Activated T-helper 1 cell treated with anti-CD3 and anti-CD28 coated beads, Interleukin-12 subunit alpha, Interleukin-12 subunit beta, Interleukin-2, Interleukin-4 antibody, amounts not matched to agents 30 ng/mL and 10 ng/mL and 1 ng/mL, durations not matched to agents 14 hours and 24 hours and 36 hours (primary cell): ENCODE measurements at regions not wholly inside any gene's neighbourhood (a gene's known extent, or its start where the extent isn't known, plus 50 kb on each side); places are given as distances from the start of the nearest gene placed in this dataset.
"Not testable (repeated sequence)": the region's sequence is repeated elsewhere in the genome, so short reads cannot be mapped to it uniquely, and the experiment has no call there.

Experiments used
- DNase-seq: peaks from one replicate; pipeline ENCODE4 v3.0.0; 2021; ENCODE audit warnings: low spot score
- H3K27ac Mint-ChIP-seq: one replicate; pipeline ENCODE4 v1.8.0; 2021; ENCODE audit warnings: mild to moderate bottlenecking, mixed read lengths
- H3K27me3 Mint-ChIP-seq: one replicate; pipeline ENCODE4 v1.8.0; 2022; ENCODE audit warnings: mild to moderate bottlenecking, moderate library complexity, mixed read lengths; ENCODE audit not compliant: insufficient read depth
- H3K36me3 Mint-ChIP-seq: one replicate; pipeline ENCODE4 v1.8.0; 2021; ENCODE audit warnings: low read depth, mixed read lengths
- H3K4me1 Mint-ChIP-seq: one replicate; pipeline ENCODE4 v1.8.0; 2021; ENCODE audit warnings: low read depth, mixed read lengths
- H3K4me3 Mint-ChIP-seq: one replicate; pipeline ENCODE4 v1.8.0; 2021; ENCODE audit warnings: mild to moderate bottlenecking, moderate library complexity, mixed read lengths
- H3K9me3 Mint-ChIP-seq: one replicate; pipeline ENCODE4 v1.8.0; 2021; ENCODE audit warnings: mixed read lengths
- intact Hi-C: fragments of 100-400 bp; cut with micrococcal nuclease; formaldehyde crosslinking; loops from one replicate; pipeline ENCODE4 v1.15.1; 2024

- no peaks in the 10 kb centered on the region for H3K4me1 Mint-ChIP-seq
- H3K9me3 Mint-ChIP-seq, result peaks cover 6% of the 10 kb centered on the region
- DNase-seq, result no peak
- no peaks in the 10 kb centered on the region for H3K36me3 Mint-ChIP-seq
- H3K27me3 Mint-ChIP-seq, result no peaks in the 10 kb centered on the region
- H3K27ac Mint-ChIP-seq, result no peak overlapping the region
- H3K4me3 Mint-ChIP-seq, result no peak overlapping the region
- intact Hi-C loops, result no loop called here
Measured at GRCh38 chr9:74066128-74066527, 431.0 kb upstream of the RORB start.

GRCh38 chr9:74066605-74067004 is 430.5 kb upstream of the RORB start:
- Mint-ChIP-seq H3K36me3 (no peaks in the 10 kb centered on the region), H3K27me3 (no peaks in the 10 kb centered on the region), H3K9me3 (peaks cover 8% of the 10 kb centered on the region), H3K27ac (no peak overlapping the region), H3K4me3 (no peak overlapping the region), H3K4me1 (no peaks in the 10 kb centered on the region)
- DNase-seq, result no peak
- intact Hi-C loops, result no loop called here

- no peak overlapping the region for H3K27ac Mint-ChIP-seq
- intact Hi-C loops, result no loop called here
- H3K4me1 Mint-ChIP-seq, result no peaks in the 10 kb centered on the region
- H3K27me3 Mint-ChIP-seq, result no peaks in the 10 kb centered on the region
- peaks cover 13% of the 10 kb centered on the region for H3K9me3 Mint-ChIP-seq
- H3K4me3 Mint-ChIP-seq, result no peak overlapping the region
- H3K36me3 Mint-ChIP-seq, result no peaks in the 10 kb centered on the region
- DNase-seq, result no peak
Measured at GRCh38 chr9:74071502-74071901, 425.6 kb upstream of the RORB start.

DNA sequence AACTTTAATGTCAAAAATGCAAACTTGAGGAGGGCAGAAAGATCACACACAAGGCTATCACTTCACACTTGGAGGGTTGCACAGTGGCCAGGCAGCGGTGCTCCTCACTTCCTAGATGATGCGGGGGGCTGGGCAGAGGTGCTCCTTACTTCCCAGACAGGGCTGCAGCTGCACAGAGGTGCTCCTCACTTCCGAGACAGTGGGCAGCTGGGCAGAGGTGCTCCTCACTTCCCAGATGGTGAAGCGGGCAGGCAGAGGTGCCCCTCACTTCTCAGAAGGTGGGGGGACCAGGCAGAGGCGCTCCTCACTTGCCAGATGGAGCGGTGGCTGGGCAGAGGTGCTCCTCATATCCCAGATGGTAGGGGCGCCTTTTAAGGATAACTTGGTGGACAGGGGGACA is 423.2 kb upstream of the RORB start:
- peaks cover 13% of the 10 kb centered on the region for H3K9me3 Mint-ChIP-seq
- intact Hi-C loops, result no loop called here
- no peaks in the 10 kb centered on the region for H3K27me3 Mint-ChIP-seq
- no peak for DNase-seq
- no peak overlapping the region for H3K27ac Mint-ChIP-seq
- H3K4me1 Mint-ChIP-seq, result no peaks in the 10 kb centered on the region
- H3K36me3 Mint-ChIP-seq, result no peaks in the 10 kb centered on the region
- H3K4me3 Mint-ChIP-seq, result no peak overlapping the region

- no peaks in the 10 kb centered on the region for H3K27me3 Mint-ChIP-seq
- no peaks in the 10 kb centered on the region for H3K9me3 Mint-ChIP-seq
- intact Hi-C loops, result no loop called here
- no peak overlapping the region for H3K4me3 Mint-ChIP-seq
- no peak for DNase-seq
- no peaks in the 10 kb centered on the region for H3K4me1 Mint-ChIP-seq
- no peak overlapping the region for H3K27ac Mint-ChIP-seq
- H3K36me3 Mint-ChIP-seq, result no peaks in the 10 kb centered on the region
Measured at GRCh38 chr9:74078647-74079046, 418.5 kb upstream of the RORB start.

DNA sequence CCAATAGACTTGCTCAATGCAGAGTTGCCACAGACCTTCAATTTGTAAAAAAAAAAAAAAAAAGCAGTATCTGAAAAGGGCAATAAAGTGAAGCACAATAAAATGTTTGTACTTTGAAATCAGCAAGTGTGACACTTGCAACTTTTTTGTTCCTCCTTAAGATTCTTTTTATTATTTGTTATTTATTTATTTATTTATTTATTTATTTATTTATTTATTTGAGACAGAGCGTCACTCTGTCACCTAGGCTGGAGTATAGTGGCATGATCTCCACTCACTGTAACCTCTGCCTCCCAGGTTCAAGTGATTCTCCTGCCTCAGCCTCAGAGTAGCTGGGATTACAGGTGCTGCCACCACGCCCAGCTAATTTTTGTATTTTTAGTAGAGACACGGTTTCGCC is 416.5 kb upstream of the RORB start:
- H3K4me3 Mint-ChIP-seq, H3K27ac Mint-ChIP-seq, DNase-seq, H3K9me3 Mint-ChIP-seq, H3K4me1 Mint-ChIP-seq, intact Hi-C loops, H3K27me3 Mint-ChIP-seq, H3K36me3 Mint-ChIP-seq: not testable (repeated sequence)

GRCh38 chr9:74083681-74084433 is 413.3 kb upstream of the RORB start:
- Mint-ChIP-seq H3K27ac (no peak overlapping the region), H3K36me3 (no peaks in the 10 kb centered on the region), H3K9me3 (no peaks in the 10 kb centered on the region), H3K4me3 (no peak overlapping the region), H3K4me1 (no peaks in the 10 kb centered on the region), H3K27me3 (no peaks in the 10 kb centered on the region)
- intact Hi-C loops, result no loop called here
- no peak for DNase-seq

DNA sequence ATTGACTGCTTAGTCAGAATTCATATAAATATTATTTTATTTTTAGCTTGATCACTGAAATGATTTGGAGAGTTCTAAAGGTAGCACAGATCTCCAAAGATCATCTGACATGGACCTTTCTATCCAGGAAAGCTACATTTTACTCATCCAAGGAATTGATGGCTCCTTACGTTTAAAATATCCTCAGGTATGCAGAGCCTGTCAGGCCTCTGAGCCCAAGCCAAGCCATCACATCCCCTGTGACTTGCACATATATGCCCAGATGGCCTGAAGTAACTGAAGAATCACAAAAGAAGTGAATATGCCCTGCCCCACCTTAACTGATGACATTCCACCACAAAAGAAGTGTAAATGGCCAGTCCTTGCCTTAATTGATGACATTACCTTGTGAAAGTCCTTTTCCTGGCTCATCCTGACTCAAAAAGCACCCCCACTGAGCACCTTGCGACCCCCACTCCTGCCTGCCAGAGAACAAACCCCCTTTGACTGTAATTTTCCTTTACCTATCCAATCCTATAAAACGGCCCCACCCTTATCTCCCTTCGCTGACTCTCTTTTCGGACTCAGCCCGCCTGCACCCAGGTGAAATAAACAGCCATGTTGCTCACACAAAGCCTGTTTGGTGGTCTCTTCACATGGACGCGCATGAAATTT is 411.6 kb upstream of the RORB start:
- H3K27ac Mint-ChIP-seq, intact Hi-C loops, H3K27me3 Mint-ChIP-seq, H3K9me3 Mint-ChIP-seq, DNase-seq, H3K4me3 Mint-ChIP-seq, H3K36me3 Mint-ChIP-seq, H3K4me1 Mint-ChIP-seq: not testable (repeated sequence)

DNA sequence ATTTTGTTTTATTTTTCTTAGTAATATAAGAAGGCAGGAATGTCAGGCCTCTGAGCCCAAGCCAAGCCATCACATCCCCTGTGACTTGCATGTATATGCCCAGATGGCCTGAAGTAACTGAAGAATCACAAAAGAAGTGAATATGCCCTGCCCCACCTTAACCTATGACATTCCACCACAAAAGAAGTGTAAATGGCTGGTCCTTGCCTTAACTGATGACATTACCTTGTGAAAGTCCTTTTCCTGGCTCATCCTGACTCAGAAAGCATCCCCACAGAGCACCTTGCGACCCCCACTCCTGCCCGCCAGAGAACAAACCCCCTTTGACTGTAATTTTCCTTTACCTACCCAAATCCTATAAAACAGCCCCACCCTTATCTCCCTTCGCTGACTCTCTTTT is 406.2 kb upstream of the RORB start:
- intact Hi-C loops, H3K4me1 Mint-ChIP-seq, H3K27ac Mint-ChIP-seq, H3K36me3 Mint-ChIP-seq, H3K9me3 Mint-ChIP-seq, H3K4me3 Mint-ChIP-seq, DNase-seq, H3K27me3 Mint-ChIP-seq: not testable (repeated sequence)

DNA sequence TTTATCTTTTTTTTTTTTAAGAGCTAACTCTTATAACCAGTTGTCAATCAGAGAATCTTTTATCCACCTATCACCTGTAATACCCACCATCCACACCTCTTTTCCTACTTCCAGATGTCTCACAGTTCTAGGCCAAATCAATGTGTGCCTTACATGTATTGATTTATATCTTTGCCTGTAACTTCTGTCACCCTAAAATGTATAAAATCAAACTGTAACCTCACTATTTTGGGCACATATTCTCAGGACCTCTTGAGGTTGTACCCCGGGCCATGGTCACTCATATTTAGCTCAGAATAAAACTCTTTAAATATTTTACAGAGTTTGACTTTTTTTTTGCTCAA is 404.7 kb upstream of the RORB start:
- no peaks in the 10 kb centered on the region for H3K9me3 Mint-ChIP-seq
- H3K4me3 Mint-ChIP-seq, result no peak overlapping the region
- H3K4me1 Mint-ChIP-seq, result no peaks in the 10 kb centered on the region
- H3K36me3 Mint-ChIP-seq, result no peaks in the 10 kb centered on the region
- no peaks in the 10 kb centered on the region for H3K27me3 Mint-ChIP-seq
- intact Hi-C loops, result no loop called here
- no peak for DNase-seq
- H3K27ac Mint-ChIP-seq, result no peak overlapping the region

DNA sequence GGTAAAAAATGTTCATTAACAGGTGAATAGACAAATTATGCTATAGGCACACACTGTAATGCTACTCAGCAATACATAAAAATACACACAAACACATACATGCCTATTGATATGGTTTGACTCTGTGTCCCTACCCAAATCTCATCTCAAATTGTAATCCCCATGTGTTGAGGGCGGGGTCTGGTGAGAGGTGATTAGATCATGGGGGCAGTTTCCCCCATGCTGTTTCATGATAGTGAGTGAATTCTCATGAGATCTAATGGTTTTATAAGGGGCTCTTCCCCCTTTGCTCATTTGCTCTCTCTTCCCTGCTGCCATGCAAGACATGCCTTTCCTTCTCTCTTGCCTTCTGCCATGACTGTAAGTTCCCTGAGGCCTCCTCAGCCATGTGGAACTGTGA is 403.1 kb upstream of the RORB start:
- H3K9me3 Mint-ChIP-seq, H3K4me1 Mint-ChIP-seq, H3K4me3 Mint-ChIP-seq, intact Hi-C loops, DNase-seq, H3K36me3 Mint-ChIP-seq, H3K27me3 Mint-ChIP-seq, H3K27ac Mint-ChIP-seq: not testable (repeated sequence)

DNA sequence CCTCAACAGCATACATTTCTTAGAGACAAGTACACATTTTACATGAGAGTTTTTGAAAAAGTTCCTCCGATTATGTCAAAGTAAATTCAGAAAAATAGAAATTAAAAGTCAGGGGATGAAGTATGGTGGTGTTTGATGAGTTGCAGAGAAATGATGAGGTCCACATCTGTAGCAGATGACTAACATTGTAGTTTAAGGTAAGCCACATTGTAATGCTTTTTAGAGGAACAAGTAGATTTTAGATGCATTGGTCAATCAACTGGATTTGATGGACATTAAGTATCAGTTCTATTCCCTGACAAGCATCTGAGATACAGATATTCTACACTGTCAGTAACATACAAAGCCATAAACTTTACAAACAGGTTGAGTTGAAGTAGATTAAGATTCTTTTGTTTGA is 402.4 kb upstream of the RORB start:
- H3K27me3 Mint-ChIP-seq, result no peaks in the 10 kb centered on the region

GRCh38 chr9:74095925-74096324 is 401.2 kb upstream of the RORB start:
- Mint-ChIP-seq H3K36me3 (no peaks in the 10 kb centered on the region), H3K4me1 (no peaks in the 10 kb centered on the region), H3K27ac (no peak overlapping the region), H3K4me3 (no peak overlapping the region), H3K9me3 (no peaks in the 10 kb centered on the region), H3K27me3 (no peaks in the 10 kb centered on the region)
- no peak for DNase-seq
- intact Hi-C loops, result no loop called here

More for the DNA sequence above, 402.4 kb upstream of the RORB start:
- H3K4me3 Mint-ChIP-seq, result no peak overlapping the region
- H3K9me3 Mint-ChIP-seq, result no peaks in the 10 kb centered on the region
- DNase-seq, result no peak
- H3K36me3 Mint-ChIP-seq, result no peaks in the 10 kb centered on the region
- no peak overlapping the region for H3K27ac Mint-ChIP-seq
- H3K4me1 Mint-ChIP-seq, result no peaks in the 10 kb centered on the region
- intact Hi-C loops, result no loop called here

- no peaks in the 10 kb centered on the region for H3K27me3 Mint-ChIP-seq
- intact Hi-C loops, result no loop called here
- no peaks in the 10 kb centered on the region for H3K36me3 Mint-ChIP-seq
- no peak for DNase-seq
- H3K9me3 Mint-ChIP-seq, result no peaks in the 10 kb centered on the region
- no peak overlapping the region for H3K27ac Mint-ChIP-seq
- H3K4me1 Mint-ChIP-seq, result no peaks in the 10 kb centered on the region
- no peak overlapping the region for H3K4me3 Mint-ChIP-seq
Measured at GRCh38 chr9:74096420-74096819, 400.7 kb upstream of the RORB start.
